ENCODE measurements at regions not wholly inside any gene's neighbourhood (a gene's known extent, or its start where the extent isn't known, plus 50 kb on each side); places are given as distances from the start of the nearest gene placed in this dataset.

DNA sequence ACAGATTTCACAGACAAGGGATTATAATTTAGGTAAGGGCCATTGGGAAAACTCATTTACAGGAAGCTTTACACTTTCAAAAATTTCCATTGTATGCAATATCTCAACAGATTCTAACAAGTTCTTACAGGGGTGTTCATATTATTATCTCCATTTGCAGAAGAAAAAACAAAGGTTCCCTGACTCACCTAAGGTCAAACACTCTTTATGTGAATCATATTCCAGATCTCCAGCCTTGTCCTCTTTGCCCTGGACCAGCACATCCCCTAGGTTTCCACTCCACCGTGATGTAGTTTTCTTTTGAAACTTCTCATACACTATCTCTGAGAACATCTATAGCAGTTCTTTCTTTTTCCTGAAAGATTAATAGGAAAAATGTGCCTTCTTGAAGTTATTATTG is 96.4 kb upstream of the HS3ST1 start:
- no peak for TF ChIP-seq FOXJ3 (CRISPR knock-in tag; IDR thresholded peaks at IDR 0.05; ENCODE audit: borderline replicate concordance)
- no peak for TF ChIP-seq ZNF225 (CRISPR knock-in tag; IDR thresholded peaks at IDR 0.05)
- no peak for TF ChIP-seq KAT7 (CRISPR knock-in tag; IDR thresholded peaks at IDR 0.05; ENCODE audit: borderline replicate concordance)
- no peak for TF ChIP-seq ZNF572 (CRISPR knock-in tag; IDR thresholded peaks at IDR 0.05)
- TF ChIP-seq ZNF782 (CRISPR knock-in tag; IDR thresholded peaks at IDR 0.05; ENCODE audit: borderline replicate concordance), result no peak
- no peak for TF ChIP-seq NFKBIZ (CRISPR knock-in tag; IDR thresholded peaks at IDR 0.05)
- TF ChIP-seq, protein P1, sequence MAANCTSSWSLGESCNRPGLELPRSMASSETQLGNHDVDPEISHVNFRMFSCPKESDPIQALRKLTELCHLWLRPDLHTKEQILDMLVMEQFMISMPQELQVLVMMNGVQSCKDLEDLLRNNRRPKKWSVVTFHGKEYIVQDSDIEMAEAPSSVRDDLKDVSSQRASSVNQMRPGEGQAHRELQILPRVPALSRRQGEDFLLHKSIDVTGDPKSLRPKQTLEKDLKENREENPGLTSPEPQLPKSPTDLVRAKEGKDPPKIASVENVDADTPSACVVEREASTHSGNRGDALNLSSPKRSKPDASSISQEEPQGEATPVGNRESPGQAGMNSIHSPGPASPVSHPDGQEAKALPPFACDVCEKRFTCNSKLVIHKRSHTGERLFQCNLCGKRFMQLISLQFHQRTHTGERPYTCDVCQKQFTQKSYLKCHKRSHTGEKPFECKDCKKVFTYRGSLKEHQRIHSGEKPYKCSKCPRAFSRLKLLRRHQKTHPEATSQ (CRISPR knock-in tag; IDR thresholded peaks at IDR 0.05; ENCODE audit: borderline replicate concordance), result no peak
- no peak for TF ChIP-seq IRX3 (CRISPR knock-in tag; IDR thresholded peaks at IDR 0.05; ENCODE audit: borderline replicate concordance, low read depth)
- no peak for TF ChIP-seq TGIF2 (CRISPR knock-in tag; IDR thresholded peaks at IDR 0.05)
- TF ChIP-seq PHB2 (IDR thresholded peaks at IDR 0.05; ENCODE audit: partially characterized antibody), result no peak
- TF ChIP-seq FLYWCH1 (CRISPR knock-in tag; IDR thresholded peaks at IDR 0.05), result no peak
- no peak for TF ChIP-seq CEBPG (CRISPR knock-in tag; IDR thresholded peaks at IDR 0.05)
- TF ChIP-seq, protein P2, sequence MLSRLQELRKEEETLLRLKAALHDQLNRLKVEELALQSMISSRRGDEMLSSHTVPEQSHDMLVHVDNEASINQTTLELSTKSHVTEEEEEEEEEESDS (CRISPR knock-in tag; IDR thresholded peaks at IDR 0.05; ENCODE audit: borderline replicate concordance), result no peak
- no peak for TF ChIP-seq KLF13 (CRISPR knock-in tag; IDR thresholded peaks at IDR 0.05)
- no peak for TF ChIP-seq HDAC1 (CRISPR knock-in tag; IDR thresholded peaks at IDR 0.05)
- no peak for TF ChIP-seq SMAD1 (CRISPR knock-in tag; IDR thresholded peaks at IDR 0.05; ENCODE audit: borderline replicate concordance, low read depth)
- TF ChIP-seq ELF4 (CRISPR knock-in tag; IDR thresholded peaks at IDR 0.05; ENCODE audit: borderline replicate concordance), result no peak
- TF ChIP-seq MED13 (CRISPR knock-in tag; IDR thresholded peaks at IDR 0.05), result no peak
- TF ChIP-seq CEBPB (IDR thresholded peaks at IDR 0.05; ENCODE audit: borderline replicate concordance, low read depth, low read length), result no peak

More for the DNA sequence above, 96.4 kb upstream of the HS3ST1 start:
- Histone ChIP-seq H3K27ac (ENCODE audit: extremely low read length, insufficient read depth, low read length) (no peak overlapping the region), H4K20me1 (ENCODE audit: insufficient read depth, low read length) (no peaks in the 10 kb centered on the region), H3K4me3 (replicated peaks in 1 of 3; ENCODE audit: insufficient read depth in 1 of 3, low read depth in 2 of 3, low read length in 3 of 3) (no peak overlapping the region), H3K4me1 (ENCODE audit: insufficient read depth, low read length) (no peaks in the 10 kb centered on the region), H3K4me2 (ENCODE audit: low read depth, low read length) (no peak overlapping the region), H2AFZ (ENCODE audit: low read length) (no peak overlapping the region), H3K27me3 (ENCODE audit: control insufficient read depth in 1 of 2, insufficient read depth in 2 of 2, low read length in 2 of 2) (no peaks in the 10 kb centered on the region), H3K36me3 (replicated peaks in 1 of 2; ENCODE audit: control insufficient read depth in 1 of 2, insufficient read depth in 2 of 2, low read length in 2 of 2) (no peaks in the 10 kb centered on the region), H3K9ac (ENCODE audit: insufficient read depth, low read depth, low read length) (no peak overlapping the region), H3K9me3 (ENCODE audit: low read length) (peaks cover 31% of the 10 kb centered on the region), H3K79me2 (ENCODE audit: insufficient read depth, low read length) (no peaks in the 10 kb centered on the region)
- ChIA-PET POLR2A (no interaction called here), CTCF (ENCODE audit: low intra/inter-chr PET ratio, low total read pairs) (no interaction called here)
- ATAC-seq (no peak), DNase-seq (ENCODE audit: low spot score) (no peak), FAIRE-seq (no peak)
- no TSS peak for BruUV-seq (replicated peaks)
- intact Hi-C loops (cut with micrococcal nuclease; ENCODE audit: unreplicated experiment) (no loop called here), in situ Hi-C loops (cut with HindIII; ENCODE audit: extremely low pct_ligation_motif_present, low pct_unique_long_range_greater_than_20kb) (no loop called here)
- WGBS (ENCODE audit: low lambda C conversion rate), result 0% methylated on average over 1 of the region's 1 CpG

All from HepG2 (cell line).